ENCODE measurements at regions not wholly inside any gene's neighbourhood (a gene's known extent, or its start where the extent isn't known, plus 50 kb on each side); places are given as distances from the start of the nearest gene placed in this dataset.

- TF ChIP-seq POLR2A (IDR thresholded peaks at IDR 0.05) = no peak
- TF ChIP-seq, protein P1, sequence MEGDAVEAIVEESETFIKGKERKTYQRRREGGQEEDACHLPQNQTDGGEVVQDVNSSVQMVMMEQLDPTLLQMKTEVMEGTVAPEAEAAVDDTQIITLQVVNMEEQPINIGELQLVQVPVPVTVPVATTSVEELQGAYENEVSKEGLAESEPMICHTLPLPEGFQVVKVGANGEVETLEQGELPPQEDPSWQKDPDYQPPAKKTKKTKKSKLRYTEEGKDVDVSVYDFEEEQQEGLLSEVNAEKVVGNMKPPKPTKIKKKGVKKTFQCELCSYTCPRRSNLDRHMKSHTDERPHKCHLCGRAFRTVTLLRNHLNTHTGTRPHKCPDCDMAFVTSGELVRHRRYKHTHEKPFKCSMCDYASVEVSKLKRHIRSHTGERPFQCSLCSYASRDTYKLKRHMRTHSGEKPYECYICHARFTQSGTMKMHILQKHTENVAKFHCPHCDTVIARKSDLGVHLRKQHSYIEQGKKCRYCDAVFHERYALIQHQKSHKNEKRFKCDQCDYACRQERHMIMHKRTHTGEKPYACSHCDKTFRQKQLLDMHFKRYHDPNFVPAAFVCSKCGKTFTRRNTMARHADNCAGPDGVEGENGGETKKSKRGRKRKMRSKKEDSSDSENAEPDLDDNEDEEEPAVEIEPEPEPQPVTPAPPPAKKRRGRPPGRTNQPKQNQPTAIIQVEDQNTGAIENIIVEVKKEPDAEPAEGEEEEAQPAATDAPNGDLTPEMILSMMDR (IDR thresholded peaks at IDR 0.05 in 4 of 5, conservative IDR thresholded peaks at IDR 0.05 in 1 of 5) = no peak
These were observed 445.1 kb upstream of the SPRED2 start for GRCh38 chr2:65877331-65878010.
